SU-DHL-6 (cell line): ENCODE measurements at regions not wholly inside any gene's neighbourhood (a gene's known extent, or its start where the extent isn't known, plus 50 kb on each side); places are given as distances from the start of the nearest gene placed in this dataset.

Experiments used
- H2AFZ ChIP-seq: fragments of 200-600 bp; sonication (generic); 2 replicates; pipeline ENCODE4 v1.6.1; 2014; ENCODE audit warnings: low read depth, mild to moderate bottlenecking, moderate library complexity, mixed read lengths, antibody characterized with exemption, low read length; ENCODE audit not compliant: severe bottlenecking
- H3F3A ChIP-seq: fragments of 200-600 bp; shearing (Covaris generic); 2 replicates; pipeline ENCODE4 v1.6.0; 2016; ENCODE audit warnings: antibody characterized with exemption, mild to moderate bottlenecking; ENCODE audit not compliant: insufficient read depth
- H3K27ac ChIP-seq: fragments of 200-600 bp; sonication (generic); 2 replicates; pipeline ENCODE4 v1.5.1; 2016; ENCODE audit warnings: low read depth, mild to moderate bottlenecking, low read length, moderate library complexity, mixed read lengths
- H3K27me3 ChIP-seq: fragments of 200-600 bp; sonication (generic), shearing (Covaris generic); 2 replicates; pipeline ENCODE4 v1.6.0; 2014; ENCODE audit warnings: mild to moderate bottlenecking, low read length
- H3K36me3 ChIP-seq: fragments of 200-600 bp; sonication (generic); 2 replicates; pipeline ENCODE4 v1.6.1; 2014; ENCODE audit warnings: mild to moderate bottlenecking, low read length, mixed read lengths
- H3K4me2 ChIP-seq: fragments of 300-600, 200-600 bp; shearing (Covaris generic), sonication (generic); 2 replicates; pipeline ENCODE4 v1.6.0; 2014; ENCODE audit warnings: low read length, low read depth, mild to moderate bottlenecking; ENCODE audit not compliant: poor library complexity, severe bottlenecking
- H3K4me3 ChIP-seq: fragments of 200-600 bp; sonication (generic); 2 replicates; pipeline ENCODE4 v1.5.1; 2014; ENCODE audit warnings: antibody characterized with exemption, low read length, mild to moderate bottlenecking, mixed read lengths; ENCODE audit not compliant: insufficient read depth, poor library complexity, severe bottlenecking
- H3K79me2 ChIP-seq: fragments of 200-600 bp; sonication (generic); 2 replicates; pipeline ENCODE4 v1.6.1; 2014; ENCODE audit warnings: mild to moderate bottlenecking, low read length, moderate library complexity; ENCODE audit not compliant: insufficient read depth
- H3K9ac ChIP-seq: fragments of 200-600 bp; sonication (generic); 2 replicates; pipeline ENCODE4 v1.7.0; 2014; ENCODE audit warnings: mild to moderate bottlenecking, low read length
- H3K9me2 ChIP-seq: fragments of 200-600 bp; sonication (generic); replicated peaks from 2 replicates; pipeline ENCODE4 v1.6.1; 2014; ENCODE audit warnings: low read length; ENCODE audit not compliant: insufficient read depth
- H3K9me3 ChIP-seq: fragments of 200-600 bp; sonication (generic); 2 replicates; pipeline ENCODE4 v1.6.1; 2014; ENCODE audit warnings: low read length, mixed read lengths; ENCODE audit not compliant: insufficient read depth
- H4K20me1 ChIP-seq: fragments of 200-600 bp; sonication (generic); 2 replicates; pipeline ENCODE4 v1.6.1; 2014; ENCODE audit warnings: low read depth, mild to moderate bottlenecking, antibody characterized with exemption, low read length, moderate library complexity, mixed read lengths
- CTCF ChIP-seq: fragments of 200-600 bp; sonication (generic); IDR thresholded peaks from one replicate; pipeline ENCODE4 v1.5.1; 2017; ENCODE audit warnings: antibody characterized with exemption, mild to moderate bottlenecking, low read length, moderate library complexity; ENCODE audit not compliant: insufficient read depth, poor library complexity, severe bottlenecking
- EZH2phosphoT487 ChIP-seq: fragments of 200-600 bp; sonication (generic), shearing (Covaris generic); conservative IDR thresholded peaks from 2 replicates; pipeline ENCODE4 v1.6.1; 2018; ENCODE audit warnings: mild to moderate bottlenecking, antibody characterized with exemption, low read length, moderate library complexity, mixed read lengths

DNA sequence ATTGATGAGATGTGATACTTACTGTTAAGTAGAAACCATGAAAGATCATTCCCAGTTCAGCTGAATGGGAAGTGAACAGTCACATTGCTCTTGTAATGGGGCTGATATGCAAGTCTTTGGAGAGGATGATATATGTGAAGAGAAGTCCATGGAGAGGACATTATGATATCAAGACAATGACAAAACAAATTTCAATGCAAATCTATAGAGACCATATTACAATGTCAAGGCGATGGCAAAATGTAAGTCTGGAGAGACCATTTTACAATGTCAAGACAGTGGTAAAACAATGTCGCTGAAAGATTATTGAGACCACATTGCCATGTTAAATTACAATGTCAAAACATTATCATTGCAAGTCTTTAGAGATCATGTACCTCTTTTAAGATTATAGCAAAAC lies 277.1 kb upstream of the MEIS2 start:
- Histone ChIP-seq H3K36me3 (no peaks in the 10 kb centered on the region), H3K27me3 (no peaks in the 10 kb centered on the region), H3K79me2 (no peaks in the 10 kb centered on the region), H3K9me3 (no peaks in the 10 kb centered on the region), H4K20me1 (no peaks in the 10 kb centered on the region), H3K9ac (no peak overlapping the region), H3K4me2 (no peak overlapping the region), H2AFZ (no peak overlapping the region), H3K27ac (no peak overlapping the region), H3K9me2 (no peaks in the 10 kb centered on the region), H3F3A (no peaks in the 10 kb centered on the region), H3K4me3 (no peak overlapping the region)
- TF ChIP-seq CTCF (no peak), EZH2phosphoT487 (no peak)

DNA sequence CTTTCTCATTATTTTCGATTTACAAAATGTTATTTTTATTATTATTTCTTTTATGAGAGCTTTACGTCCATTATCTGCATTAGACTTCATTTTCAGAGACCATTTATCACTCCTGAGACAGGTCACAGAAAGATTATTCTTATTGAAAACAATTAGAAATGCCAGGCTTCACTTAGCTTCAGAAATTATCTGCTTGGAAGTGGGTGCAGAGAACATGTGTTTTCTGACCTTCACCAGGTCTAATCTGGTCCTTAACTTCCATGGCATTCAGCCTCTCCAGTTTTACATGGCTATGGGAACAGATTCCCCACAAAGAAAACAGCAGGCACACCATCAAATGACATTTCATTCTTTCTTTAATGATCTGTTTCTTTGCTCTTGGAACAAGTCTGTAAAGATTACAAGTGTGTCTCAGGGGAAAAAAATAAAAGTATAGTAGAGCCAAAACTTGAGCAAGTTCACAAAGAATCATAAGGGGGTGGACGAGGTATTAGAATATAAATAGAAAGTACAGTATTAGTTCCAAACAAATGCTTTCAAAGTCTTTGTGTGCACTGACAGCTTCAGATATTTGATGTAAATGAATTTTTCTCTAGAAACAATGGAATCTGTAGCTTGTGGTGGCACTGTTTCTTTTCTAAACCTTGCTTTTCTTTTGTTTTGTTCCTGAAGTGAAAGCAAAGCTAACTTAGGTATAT lies 294.2 kb upstream of the MEIS2 start:
- H3K4me3 ChIP-seq = no peak overlapping the region
- H3K36me3 ChIP-seq = no peaks in the 10 kb centered on the region
- H3K9me2 ChIP-seq = no peaks in the 10 kb centered on the region
- H3F3A ChIP-seq = no peaks in the 10 kb centered on the region
- TF ChIP-seq EZH2phosphoT487 (no peak), CTCF (no peak)
- no peaks in the 10 kb centered on the region for H3K79me2 ChIP-seq
- no peak overlapping the region for H3K9ac ChIP-seq
- H3K4me2 ChIP-seq = no peak overlapping the region
- H3K9me3 ChIP-seq = no peaks in the 10 kb centered on the region; the same call in 1 of the 2 replicates
- no peaks in the 10 kb centered on the region for H3K27me3 ChIP-seq
- H4K20me1 ChIP-seq = no peaks in the 10 kb centered on the region
- no peak overlapping the region for H3K27ac ChIP-seq
- H2AFZ ChIP-seq = no peak overlapping the region

DNA sequence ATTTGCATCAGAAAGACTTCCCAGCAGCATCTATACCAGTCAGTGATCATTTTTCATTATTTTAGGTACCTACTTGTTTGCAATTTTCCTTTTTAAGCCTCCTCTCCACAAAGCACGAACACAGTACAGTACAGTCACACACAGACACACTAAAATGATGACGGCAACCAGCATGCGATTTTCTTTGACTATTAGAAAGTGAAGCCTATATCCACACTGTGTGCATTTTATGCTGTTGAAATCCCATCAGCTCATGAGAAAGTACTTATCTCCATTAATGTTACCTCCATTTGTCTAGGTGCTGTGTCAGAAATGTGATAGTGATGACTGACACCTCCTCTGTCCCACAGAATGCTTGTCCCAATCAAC lies 294.7 kb upstream of the MEIS2 start:
- Histone ChIP-seq H3K27me3 (no peaks in the 10 kb centered on the region), H3K36me3 (no peaks in the 10 kb centered on the region), H2AFZ (no peak overlapping the region), H3K9me3 (no peaks in the 10 kb centered on the region), H3K9ac (no peak overlapping the region), H3K79me2 (no peaks in the 10 kb centered on the region), H3K4me3 (no peak overlapping the region), H3K4me2 (no peak overlapping the region), H3K27ac (no peak overlapping the region), H3K9me2 (no peaks in the 10 kb centered on the region), H3F3A (no peaks in the 10 kb centered on the region), H4K20me1 (no peaks in the 10 kb centered on the region)
- TF ChIP-seq CTCF = no peak
- no peak for TF ChIP-seq EZH2phosphoT487
